Vagina (tissue), 2 donors: ENCODE measurements at regions not wholly inside any gene's neighbourhood (a gene's known extent, or its start where the extent isn't known, plus 50 kb on each side); places are given as distances from the start of the nearest gene placed in this dataset.

Experiments
- CTCF ChIP-seq, 3 experiments: fragments of 450-650 bp in 2 of 3; fragments of 200-600 bp in 1 of 3; sonication (generic) in 1 of 3; IDR thresholded peaks; one replicate each; pipeline ENCODE4 v1.5.1; 2017 to 2019; ENCODE audit warnings: antibody characterized with exemption in 3 of 3, mild to moderate bottlenecking in 2 of 3, moderate library complexity in 2 of 3
- POLR2A ChIP-seq, 2 donors: fragments of 450-650 bp; IDR thresholded peaks; one replicate each; pipeline ENCODE4 v1.6.1; 2017; ENCODE audit warnings: antibody characterized with exemption in 2 of 2, mild to moderate bottlenecking in 2 of 2, moderate library complexity in 2 of 2
- POLR2AphosphoS5 ChIP-seq, 2 donors: sonication (generic); formaldehyde crosslinking; IDR thresholded peaks; one replicate each; pipeline ENCODE4 v1.9.0; 2017; ENCODE audit warnings: antibody characterized with exemption in 2 of 2, mild to moderate bottlenecking in 2 of 2, low read depth in 1 of 2; ENCODE audit not compliant: insufficient read depth in 1 of 2

- TF ChIP-seq CTCF (IDR thresholded peaks at IDR 0.05) (no peak), POLR2A (IDR thresholded peaks at IDR 0.05) (no peak), POLR2AphosphoS5 (IDR thresholded peaks at IDR 0.05; ENCODE audit: insufficient read depth in 1 of 2, low read depth in 1 of 2) (no peak)
Measured at GRCh38 chr2:36185624-36186023, 170.0 kb upstream of the CRIM1 start.
